ENCODE measurements at regions not wholly inside any gene's neighbourhood (a gene's known extent, or its start where the extent isn't known, plus 50 kb on each side); places are given as distances from the start of the nearest gene placed in this dataset.

DNA sequence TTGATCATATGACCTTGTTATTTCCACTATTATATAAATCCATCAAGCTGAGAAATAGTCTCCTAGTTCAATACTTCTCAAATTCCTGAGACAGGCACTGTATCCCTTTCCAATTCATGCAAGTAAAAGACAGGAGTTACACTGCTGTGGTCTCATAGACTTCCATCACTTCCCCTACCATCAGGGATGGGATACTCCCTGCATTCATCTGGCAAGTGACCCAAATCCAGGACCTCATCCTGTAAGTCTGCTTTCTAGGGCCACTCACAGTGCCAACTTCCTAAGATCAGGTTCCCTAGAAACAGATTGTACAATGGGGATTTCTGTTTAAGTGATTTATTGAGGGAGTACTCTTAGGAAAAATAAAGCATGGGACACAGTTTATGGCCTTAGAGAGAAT lies 424.0 kb upstream of the CDH7 start:
- TF ChIP-seq CTCF (IDR thresholded peaks at IDR 0.05): no peak
- TF ChIP-seq POLR2A (IDR thresholded peaks at IDR 0.05): no peak

All from Peyer's patch (tissue), 4 donors.